Heart left ventricle (tissue), 16 donors: ENCODE measurements at regions not wholly inside any gene's neighbourhood (a gene's known extent, or its start where the extent isn't known, plus 50 kb on each side); places are given as distances from the start of the nearest gene placed in this dataset.
"Not testable (repeated sequence)": the region's sequence is repeated elsewhere in the genome, so short reads cannot be mapped to it uniquely, and the experiment has no call there.

Experiments used
- ATAC-seq, 4 donors: fragments of 200-7000 bp; cut with Tn5 transposase; one replicate each; pipeline ENCODE4 v1.9.1; 2020 to 2022; ENCODE audit warnings: moderate library complexity in 4 of 4, mild to moderate bottlenecking in 3 of 4, moderate number of reproducible peaks in 1 of 4
- DNase-seq, 5 donors: peaks; one replicate each; pipeline ENCODE4 v3.0.0-alpha.2; 2020
- H3K27ac ChIP-seq, 12 donors: fragments of 200-600 bp; sonication (generic) in 4 of 12; one replicate each; pipeline versions ENCODE4 v1.5.0 to v1.8.0; 2016 to 2022; ENCODE audit warnings: mild to moderate bottlenecking in 2 of 12
- H3K27me3 ChIP-seq, 9 donors: fragments of 200-600 bp; sonication (generic) in 2 of 9; one replicate each; pipeline versions ENCODE4 v1.5.1 to v1.8.0; 2016 to 2022; ENCODE audit warnings: mild to moderate bottlenecking in 3 of 9
- H3K36me3 ChIP-seq, 9 donors: fragments of 200-600 bp; sonication (generic) in 2 of 9; one replicate each; pipeline versions ENCODE4 v1.5.0 to v1.8.0; 2018 to 2022; ENCODE audit warnings: mild to moderate bottlenecking in 2 of 9
- H3K4me1 ChIP-seq, 12 donors: fragments of 200-600 bp; sonication (generic) in 4 of 12; one replicate each; pipeline versions ENCODE4 v1.5.0 to v1.8.0; 2016 to 2022; ENCODE audit warnings: mild to moderate bottlenecking in 3 of 12
- H3K4me3 ChIP-seq, 12 donors: fragments of 200-600 bp; sonication (generic) in 4 of 12; one replicate each; pipeline versions ENCODE4 v1.5.0 to v1.8.0; 2017 to 2022; ENCODE audit warnings: mild to moderate bottlenecking in 9 of 12, moderate library complexity in 4 of 12
- H3K9me3 ChIP-seq, 12 donors: fragments of 200-600 bp; sonication (generic) in 4 of 12; one replicate each; pipeline versions ENCODE4 v1.5.0 to v1.8.0; 2016 to 2022; ENCODE audit warnings: mild to moderate bottlenecking in 1 of 12
- CTCF ChIP-seq, 12 donors: fragments of 200-600 bp; sonication (generic) in 4 of 12; IDR thresholded peaks; one replicate each; pipeline versions ENCODE4 v1.5.0 to v1.8.0; 2018 to 2022; ENCODE audit warnings: antibody characterized with exemption in 12 of 12, mild to moderate bottlenecking in 5 of 12
- POLR2A ChIP-seq, 2 donors: fragments of 450-650 bp; IDR thresholded peaks; one replicate each; pipeline ENCODE4 v1.6.1; 2017; ENCODE audit warnings: antibody characterized with exemption in 2 of 2, mild to moderate bottlenecking in 2 of 2, moderate library complexity in 2 of 2
- WGBS, 4 donors: extraction: QIAGEN DNeasy Blood & Tissue Kit in 2 of 4; methylation state at CpG; one replicate each; pipeline versions ENCODE4 v1.1.5 to v1.1.7; 2013 to 2018; 5-methylcytosine and 5-hydroxymethylcytosine counted together
- intact Hi-C, 10 donors: fragments of 100-400 bp; cut with DNase I; formaldehyde crosslinking; loops; one replicate each; pipeline versions ENCODE4 v1.11.1 to v1.14.2; 2022
- donor health status: ischemic (EF 13 %, LVEDD 7.1; RV severe dilation, severe dysfunction).
- donor health status: healthy with polysubstance abuse.
- donor health status: DM: no; HTN: yes; CAD: no.
- donor health status: DM: no; HTN: no; CAD: no.
- donor health status: ischemic (EF 25% LVEDD 6.9; RV normal size, moderate dysfunction).
- donor health status: ischemic (EF 25% LVEDD 5.7; RV mildly dilated, moderate dysfunction).
- donor health status: healthy.
- donor health status: DM: yes; HTN: yes; CAD: no.
- donor health status: ischemic (EF 35%, LVEDD 5.7; RV mildly dilated, moderate dysfunction).
- donor health status: nonischemic (EF 11% LVEDD 7.7; RV severe dilation, severe dysfunction).
- donor health status: DM: yes; HTN: yes; CAD: no.
- donor health status: PGD.
- donor health status: ischemic (EF 29% LVEDD 5.4; RV normal size, mild dysfunction).
- donor health status: nonischemic (EF 23%, LVEDD 6.1; RV moderate dilation, normal function).

DNA sequence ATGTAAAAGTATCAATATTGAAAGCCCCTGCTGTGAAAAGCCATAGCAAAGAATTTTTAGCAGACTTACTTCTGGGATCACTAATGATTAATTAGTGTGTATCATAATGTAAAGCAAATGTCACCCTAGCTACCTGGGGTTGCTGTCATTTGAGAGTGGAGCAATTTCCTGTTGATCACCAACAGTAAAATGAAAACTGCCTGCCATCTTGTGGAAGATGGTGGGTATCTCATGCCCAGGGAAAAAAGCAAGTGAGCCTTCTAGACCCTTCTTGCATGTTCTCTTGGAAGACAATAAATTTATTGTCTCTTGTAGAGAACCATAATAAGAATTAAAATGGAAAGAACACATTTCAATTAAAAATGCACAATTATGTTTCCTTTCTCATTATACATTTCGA, 360.2 kb downstream of the ZIC3 start:
- Histone ChIP-seq H3K4me3 (no peak overlapping the region), H3K27me3 (peaks cover 0 to 3% (median 0%) of the 10 kb centered on the region in 9 donors), H3K36me3 (no peaks in the 10 kb centered on the region), H3K27ac (no peak overlapping the region), H3K9me3 (no peaks in the 10 kb centered on the region), H3K4me1 (no peaks in the 10 kb centered on the region)
- TF ChIP-seq CTCF (IDR thresholded peaks at IDR 0.05) = no peak
- TF ChIP-seq POLR2A (IDR thresholded peaks at IDR 0.05) = no peak
- intact Hi-C loops = no loop called here
- DNase-seq = no peak
- no peak for ATAC-seq
- WGBS, 4 donors = 8 to 28% (median 25%) methylated on average over 1 of the region's 1 CpG

DNA sequence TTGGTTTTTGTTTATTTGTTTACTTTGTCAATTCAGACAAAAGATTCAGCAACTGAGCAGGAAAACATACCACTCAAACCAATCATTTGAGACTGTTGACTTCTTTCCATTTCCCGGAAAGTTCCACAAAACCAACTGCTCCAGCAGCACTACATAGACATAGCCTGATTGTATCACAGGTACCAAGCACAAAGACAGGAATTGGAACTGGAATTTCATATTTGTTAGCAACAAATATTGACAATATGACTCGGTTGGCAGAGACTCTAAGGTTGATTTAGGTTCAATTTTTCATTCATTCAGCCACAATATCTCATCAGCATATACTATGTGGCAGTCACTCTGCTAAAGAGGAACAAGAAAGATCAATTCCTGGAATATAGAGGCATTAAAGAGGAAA, 364.0 kb downstream of the ZIC3 start:
- Histone ChIP-seq H3K27ac (no peak overlapping the region), H3K4me1 (no peaks in the 10 kb centered on the region), H3K4me3 (no peak overlapping the region), H3K36me3 (no peaks in the 10 kb centered on the region), H3K9me3 (peaks cover 0 to 12% (median 0%) of the 10 kb centered on the region in 12 donors), H3K27me3 (peaks cover 0 to 3% (median 0%) of the 10 kb centered on the region in 9 donors)
- ATAC-seq = no peak
- no peak for DNase-seq
- TF ChIP-seq POLR2A (IDR thresholded peaks at IDR 0.05) (no peak), CTCF (IDR thresholded peaks at IDR 0.05) (no peak)
- 53 to 72% (median 63%) methylated on average over 2 of the region's 2 CpGs for WGBS, 4 donors
- intact Hi-C loops = no loop called here

- WGBS, 4 donors = 17 to 36% (median 24%) methylated on average over 2 of the region's 2 CpGs
- no peaks in the 10 kb centered on the region for H3K36me3 ChIP-seq
- no peak overlapping the region for H3K27ac ChIP-seq
- TF ChIP-seq POLR2A (IDR thresholded peaks at IDR 0.05) = no peak
- TF ChIP-seq CTCF (IDR thresholded peaks at IDR 0.05) = no peak
- DNase-seq (no peak), ATAC-seq (no peak)
- H3K4me3 ChIP-seq = no peak overlapping the region
- H3K4me1 ChIP-seq = no peaks in the 10 kb centered on the region
- H3K9me3 ChIP-seq = peaks cover 0 to 13% (median 0%) of the 10 kb centered on the region in 12 donors
- H3K27me3 ChIP-seq = peaks cover 0 to 3% (median 0%) of the 10 kb centered on the region in 9 donors
- intact Hi-C loops = no loop called here
Observed at GRCh38 chrX:137930533-137930932, 364.6 kb downstream of the ZIC3 start.

- ATAC-seq, intact Hi-C loops, H3K27me3 ChIP-seq, H3K4me1 ChIP-seq, H3K36me3 ChIP-seq, H3K27ac ChIP-seq, H3K4me3 ChIP-seq, DNase-seq: not testable (repeated sequence)
- H3K9me3 ChIP-seq = peaks cover 0 to 23% (median 1%) of the 10 kb centered on the region in 12 donors
- 85 to 95% (median 90%) methylated on average over 1 of the region's 1 CpG for WGBS, 4 donors
Observed at GRCh38 chrX:137934214-137934613, 368.3 kb downstream of the ZIC3 start.

DNA sequence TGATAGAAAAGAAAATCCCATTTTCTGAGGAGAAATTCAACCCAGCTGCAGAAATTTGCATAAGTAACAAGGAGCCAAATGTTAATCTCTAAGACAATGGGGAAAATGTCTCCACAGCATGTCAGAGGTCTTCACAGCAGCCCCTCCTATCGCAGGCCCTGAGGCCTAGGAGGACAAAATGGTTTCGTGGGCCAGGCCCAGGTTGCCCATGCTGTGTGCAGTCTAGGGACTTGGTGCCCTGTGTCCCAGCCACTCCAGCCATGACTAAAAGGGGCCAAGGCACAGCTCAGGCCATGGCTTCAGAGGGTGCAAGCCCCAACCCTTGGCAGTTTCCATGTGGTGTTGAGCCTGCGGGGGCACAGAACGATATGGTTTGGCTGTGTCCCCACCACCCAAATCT, 369.0 kb downstream of the ZIC3 start:
- H3K4me3 ChIP-seq, H3K27me3 ChIP-seq, DNase-seq, H3K36me3 ChIP-seq, H3K27ac ChIP-seq, intact Hi-C loops, H3K4me1 ChIP-seq, ATAC-seq: not testable (repeated sequence)
- 72 to 86% (median 84%) methylated on average over 4 of the region's 4 CpGs for WGBS, 4 donors
- H3K9me3 ChIP-seq = peaks cover 0 to 23% (median 1%) of the 10 kb centered on the region in 12 donors
